Stimulated activated naive CD8-positive, alpha-beta T cell treated with anti-CD3 and anti-CD28 coated beads, Interleukin-15, amount 100 ng/mL, for 72 hours (primary cell): ENCODE measurements at regions not wholly inside any gene's neighbourhood (a gene's known extent, or its start where the extent isn't known, plus 50 kb on each side); places are given as distances from the start of the nearest gene placed in this dataset.
A peak's percentile ranks its signal among the peaks of the same experiment; 100 is the strongest.

Experiments used
- ATAC-seq: fragments of 150-1000 bp; cut with Tn5 transposase; 2 replicates; pipeline ENCODE4 v1.10.0; 2021; ENCODE audit warnings: mild to moderate bottlenecking, moderate library complexity
- DNase-seq, 2 donors: peaks; one replicate each; pipeline ENCODE4 v3.0.0; 2021 to 2022
- H3K27ac Mint-ChIP-seq, 2 donors: one replicate each; pipeline ENCODE4 v1.8.0; 2022; ENCODE audit warnings: mild to moderate bottlenecking in 2 of 2, mixed read lengths in 2 of 2, moderate library complexity in 2 of 2
- H3K27me3 Mint-ChIP-seq: one replicate; pipeline ENCODE4 v1.8.0; 2022; ENCODE audit warnings: mixed read lengths
- H3K4me1 Mint-ChIP-seq: one replicate; pipeline ENCODE4 v1.8.0; 2022; ENCODE audit warnings: mild to moderate bottlenecking, mixed read lengths
- H3K4me3 Mint-ChIP-seq, 2 donors: one replicate each; pipeline ENCODE4 v1.8.0; 2022; ENCODE audit warnings: mild to moderate bottlenecking in 2 of 2, mixed read lengths in 2 of 2, moderate library complexity in 1 of 2
- H3K9me3 Mint-ChIP-seq, 2 donors: one replicate each; pipeline ENCODE4 v1.8.0; 2022; ENCODE audit warnings: mixed read lengths in 2 of 2

DNA sequence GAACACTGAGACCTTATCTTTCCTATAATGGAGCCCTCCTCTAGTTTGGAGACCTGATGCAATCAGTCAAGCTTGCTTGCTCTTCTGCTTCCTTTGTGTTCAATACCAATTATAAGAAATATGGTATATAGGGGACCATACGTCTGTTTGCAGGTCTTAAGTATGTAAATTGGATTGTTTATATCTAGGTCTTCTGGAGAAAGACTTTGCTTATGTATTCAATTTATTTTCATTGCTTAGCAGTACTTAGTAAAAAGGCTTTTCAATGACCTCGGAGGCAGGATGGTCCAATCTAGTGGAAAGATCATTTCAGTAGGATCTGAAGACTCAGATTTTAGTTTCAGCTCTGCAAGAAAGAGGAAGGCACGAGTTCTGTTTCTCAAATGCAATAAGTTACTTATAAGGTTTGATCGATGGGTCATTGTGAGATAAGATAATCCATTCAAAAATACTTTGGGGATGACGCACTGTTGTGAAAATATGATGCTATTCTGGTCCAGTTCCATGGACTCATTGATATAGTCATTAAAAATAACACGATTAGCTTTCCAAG is 571.6 kb downstream of the SH2D4B start:
- Mint-ChIP-seq H3K27ac (no peak overlapping the region), H3K9me3 (no peaks in the 10 kb centered on the region), H3K4me3 (no peak overlapping the region), H3K4me1 (no peaks in the 10 kb centered on the region), H3K27me3 (no peaks in the 10 kb centered on the region)
- DNase-seq (no peak), ATAC-seq (no peak)

DNA sequence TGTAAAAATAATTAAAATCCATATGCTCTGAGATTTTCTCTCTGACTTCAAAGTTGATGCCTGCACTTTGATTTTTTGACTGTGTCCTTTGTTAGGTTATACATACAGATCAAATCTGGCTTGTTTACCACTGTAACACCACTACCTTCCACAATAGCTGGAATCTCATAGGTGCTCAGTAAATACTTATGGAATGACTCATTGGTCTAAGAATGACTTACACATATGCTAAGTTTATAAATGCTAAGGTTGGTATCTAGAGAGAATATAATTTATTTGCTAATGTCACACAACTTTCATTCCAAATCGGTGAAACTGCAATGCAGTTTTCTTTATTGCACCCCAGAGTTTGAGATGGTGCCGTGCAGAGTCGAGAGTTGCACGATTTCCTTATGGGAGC is 578.5 kb downstream of the SH2D4B start:
- Mint-ChIP-seq H3K4me1 (no peaks in the 10 kb centered on the region), H3K27ac (no peak overlapping the region), H3K27me3 (no peaks in the 10 kb centered on the region), H3K9me3 (no peaks in the 10 kb centered on the region), H3K4me3 (no peak overlapping the region)
- DNase-seq (no peak), ATAC-seq (no peak)

DNA sequence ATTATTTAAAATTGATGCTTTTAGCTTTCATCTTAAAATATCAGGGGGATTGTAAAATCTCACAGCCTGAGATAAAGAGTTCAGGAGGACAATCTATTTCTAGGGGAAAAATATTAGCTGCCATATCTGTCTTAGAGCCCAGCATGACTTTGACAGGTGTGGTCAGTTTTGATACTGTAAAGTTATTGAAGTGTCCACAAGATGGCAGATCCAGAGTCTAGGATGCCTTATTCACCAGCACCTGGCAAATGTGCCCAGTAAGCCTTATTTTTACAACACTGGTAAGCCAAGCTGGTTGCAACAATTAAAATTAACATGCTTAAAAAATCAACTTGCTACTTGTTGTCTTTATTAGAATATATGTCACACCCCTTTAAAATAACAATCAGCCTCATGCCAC is 579.3 kb downstream of the SH2D4B start:
- no peaks in the 10 kb centered on the region for H3K9me3 Mint-ChIP-seq
- no peak overlapping the region for H3K27ac Mint-ChIP-seq
- H3K4me1 Mint-ChIP-seq: no peaks in the 10 kb centered on the region
- DNase-seq: no peak
- no peaks in the 10 kb centered on the region for H3K27me3 Mint-ChIP-seq
- no peak for ATAC-seq
- no peak overlapping the region for H3K4me3 Mint-ChIP-seq

DNA sequence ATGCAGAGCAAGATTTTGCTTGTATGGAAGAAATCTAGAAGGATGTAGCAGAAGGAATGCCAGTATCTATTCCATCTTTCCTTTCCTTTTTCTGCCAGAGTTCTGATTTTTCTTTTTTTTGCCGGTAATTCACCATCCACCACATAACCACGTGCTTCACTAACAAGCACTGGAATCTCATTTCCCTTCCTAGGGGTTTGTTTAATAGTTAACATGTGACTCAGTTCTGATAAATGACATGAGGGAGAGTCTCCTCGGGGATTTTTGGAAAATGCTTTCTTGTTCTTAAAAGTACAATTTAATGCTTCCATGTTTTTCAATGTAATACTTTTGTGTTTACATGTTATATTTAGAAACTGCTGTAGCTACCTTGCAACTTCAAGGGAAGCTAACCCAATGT is 590.2 kb downstream of the SH2D4B start:
- Mint-ChIP-seq H3K27ac (no peak overlapping the region), H3K4me1 (no peaks in the 10 kb centered on the region), H3K27me3 (no peaks in the 10 kb centered on the region), H3K4me3 (no peak overlapping the region), H3K9me3 (no peaks in the 10 kb centered on the region)
- ATAC-seq: no peak
- no peak for DNase-seq

DNA sequence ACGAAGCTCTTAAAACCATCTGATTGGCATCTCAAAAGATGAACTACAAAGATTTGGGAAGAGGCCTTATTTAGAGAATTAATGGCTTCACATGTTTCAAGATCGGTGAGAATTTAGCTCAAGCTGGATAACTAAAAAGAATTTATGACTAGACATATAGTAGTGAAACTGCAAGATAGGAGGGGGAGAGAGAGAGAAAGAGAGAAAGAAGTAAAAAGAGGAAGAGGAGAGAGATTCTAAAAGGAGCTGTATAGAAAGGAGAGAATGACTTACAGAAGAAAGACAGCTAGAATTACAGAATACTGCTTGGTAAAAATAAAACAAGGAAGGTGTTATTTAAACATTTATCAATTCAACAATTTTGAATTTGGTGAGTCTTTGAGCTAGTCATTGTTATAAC is 592.3 kb downstream of the SH2D4B start:
- Mint-ChIP-seq H3K4me1 (no peaks in the 10 kb centered on the region), H3K9me3 (no peaks in the 10 kb centered on the region), H3K4me3 (no peak overlapping the region), H3K27ac (no peak overlapping the region), H3K27me3 (no peaks in the 10 kb centered on the region)
- ATAC-seq (no peak), DNase-seq (no peak)

DNA sequence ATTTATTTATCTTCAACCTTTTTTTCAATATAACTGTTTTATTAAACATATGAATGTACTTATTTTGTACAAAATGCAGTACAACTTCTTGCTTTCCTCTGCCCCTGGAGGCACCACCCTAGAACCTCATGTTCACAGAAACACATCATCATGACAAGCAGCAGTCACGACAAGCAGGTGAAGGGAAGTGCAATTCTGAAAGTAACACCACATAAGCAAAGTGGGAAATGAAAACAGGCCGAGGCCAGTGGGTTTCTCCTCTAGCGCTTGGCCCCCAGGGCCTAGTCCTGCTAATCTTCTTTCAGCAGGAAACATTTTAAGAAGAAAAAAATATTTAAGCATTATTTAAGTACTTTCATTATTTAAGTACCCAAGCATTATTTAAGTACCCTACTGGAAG is 598.1 kb downstream of the SH2D4B start:
- ATAC-seq: no peak
- Mint-ChIP-seq H3K4me3 (no peak overlapping the region), H3K9me3 (peaks cover 7 to 19% of the 10 kb centered on the region in 2 donors), H3K27me3 (peaks cover 7% of the 10 kb centered on the region), H3K27ac (no peak overlapping the region), H3K4me1 (no peaks in the 10 kb centered on the region)
- no peak for DNase-seq

DNA sequence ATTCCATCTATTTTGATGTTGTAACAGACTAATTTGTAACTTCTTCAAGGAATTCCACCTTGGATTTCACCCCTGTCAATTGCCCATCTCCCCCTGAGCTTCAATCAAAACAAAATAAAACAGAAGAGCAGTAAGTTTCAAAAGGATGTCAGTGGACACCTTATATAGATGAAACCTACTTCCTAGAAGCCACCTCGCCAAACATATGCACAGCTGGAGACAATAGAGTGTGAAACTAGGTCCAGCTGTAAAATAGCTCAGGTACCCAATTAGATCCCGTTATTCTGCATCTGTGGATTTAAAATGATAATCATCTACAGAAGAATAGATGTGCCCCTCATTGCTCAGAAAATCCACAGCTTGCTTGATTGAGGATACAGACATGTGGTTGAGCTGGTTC is 598.6 kb downstream of the SH2D4B start:
- DNase-seq (no peak), ATAC-seq (no peak)
- Mint-ChIP-seq H3K27ac (peak overlapping the region in 1 of 2 donors; percentile 69), H3K4me1 (no peaks in the 10 kb centered on the region), H3K27me3 (peaks cover 7% of the 10 kb centered on the region), H3K4me3 (no peak overlapping the region), H3K9me3 (peaks cover 7 to 19% of the 10 kb centered on the region in 2 donors)

DNA sequence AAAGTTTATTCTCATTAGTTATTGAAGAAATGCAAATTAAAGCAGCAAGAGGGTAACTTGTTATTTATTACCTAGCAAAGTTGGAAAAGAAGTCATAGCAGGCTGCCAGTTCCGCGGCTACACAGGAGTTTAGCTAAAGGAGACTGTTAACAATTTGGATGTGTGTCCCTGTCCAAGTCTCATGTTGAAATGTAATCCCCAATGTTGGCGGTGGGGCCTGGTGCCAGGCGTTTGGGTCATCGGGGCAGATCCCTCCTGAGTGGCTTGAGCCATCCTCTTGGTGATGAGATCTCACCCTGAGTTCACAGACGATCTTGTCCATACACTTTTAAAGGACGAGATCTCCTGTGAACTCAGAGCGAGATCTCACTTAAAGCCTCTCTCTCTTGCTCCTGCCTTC is 608.3 kb downstream of the SH2D4B start:
- Mint-ChIP-seq H3K4me3 (no peak overlapping the region), H3K27me3 (no peaks in the 10 kb centered on the region), H3K9me3 (no peaks in the 10 kb centered on the region), H3K4me1 (no peaks in the 10 kb centered on the region), H3K27ac (no peak overlapping the region)
- ATAC-seq: no peak
- no peak for DNase-seq

DNA sequence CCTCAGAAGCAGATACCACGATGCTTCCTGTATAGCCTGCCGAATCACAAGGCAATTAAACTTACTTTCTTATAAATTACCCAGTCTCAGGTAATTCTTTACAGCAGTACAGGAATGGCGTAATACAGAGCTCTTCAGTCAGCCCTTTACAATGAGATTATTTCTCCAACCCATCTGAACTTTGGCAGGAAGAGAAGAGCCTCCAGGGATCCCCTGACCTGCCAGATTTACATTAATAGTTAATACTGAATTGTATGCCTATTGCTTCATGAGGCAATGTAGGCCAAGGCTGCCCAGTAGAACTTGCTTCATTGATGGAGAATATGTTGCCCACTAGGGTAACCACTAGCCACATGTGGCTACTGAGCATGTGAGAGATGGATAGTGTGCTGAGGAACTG is 608.7 kb downstream of the SH2D4B start:
- Mint-ChIP-seq H3K4me1 (no peaks in the 10 kb centered on the region), H3K27ac (no peak overlapping the region), H3K27me3 (no peaks in the 10 kb centered on the region), H3K9me3 (no peaks in the 10 kb centered on the region), H3K4me3 (no peak overlapping the region)
- ATAC-seq: no peak
- no peak for DNase-seq

DNA sequence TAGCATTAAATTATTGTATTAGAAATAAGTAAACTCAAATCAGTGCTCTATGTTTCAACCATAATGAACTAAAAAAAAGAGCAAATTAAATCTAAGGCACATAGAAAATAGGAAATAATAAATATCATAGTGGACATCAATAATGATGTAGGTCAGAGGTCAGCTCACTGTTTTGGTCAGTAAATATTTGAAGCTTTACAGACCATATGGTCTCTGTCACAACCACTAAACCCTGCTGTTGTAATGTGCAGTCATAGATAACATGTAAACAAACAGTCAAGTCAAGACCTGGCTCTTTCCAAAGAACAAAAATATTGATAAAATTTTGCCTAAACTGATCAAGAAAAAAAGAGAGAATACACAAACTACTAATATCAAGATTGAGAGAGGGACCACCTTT is 615.0 kb downstream of the SH2D4B start:
- Mint-ChIP-seq H3K9me3 (no peaks in the 10 kb centered on the region), H3K27ac (no peak overlapping the region), H3K4me1 (no peaks in the 10 kb centered on the region), H3K4me3 (no peak overlapping the region), H3K27me3 (no peaks in the 10 kb centered on the region)
- no peak for ATAC-seq
- no peak for DNase-seq

DNA sequence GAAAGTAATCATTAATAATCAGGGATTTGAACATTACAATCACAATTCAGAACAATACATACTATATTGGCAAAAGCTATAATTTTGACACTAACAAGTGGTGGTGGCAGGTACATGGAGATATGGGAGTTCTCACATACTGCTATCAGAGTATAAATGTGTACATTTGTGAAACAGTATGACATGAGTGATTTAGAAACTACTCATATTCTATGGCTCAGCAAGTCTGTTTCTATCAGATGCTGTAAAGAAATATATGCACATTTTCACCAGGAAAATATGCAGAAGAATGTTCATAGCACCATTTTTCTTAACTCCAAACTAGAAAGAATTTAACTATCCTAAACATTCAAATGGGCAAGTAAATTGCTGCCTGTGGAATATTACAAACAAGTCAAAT is 620.0 kb downstream of the SH2D4B start:
- DNase-seq: no peak
- Mint-ChIP-seq H3K27ac (no peak overlapping the region), H3K4me1 (no peaks in the 10 kb centered on the region), H3K4me3 (no peak overlapping the region), H3K27me3 (no peaks in the 10 kb centered on the region), H3K9me3 (no peaks in the 10 kb centered on the region)
- ATAC-seq: no peak

DNA sequence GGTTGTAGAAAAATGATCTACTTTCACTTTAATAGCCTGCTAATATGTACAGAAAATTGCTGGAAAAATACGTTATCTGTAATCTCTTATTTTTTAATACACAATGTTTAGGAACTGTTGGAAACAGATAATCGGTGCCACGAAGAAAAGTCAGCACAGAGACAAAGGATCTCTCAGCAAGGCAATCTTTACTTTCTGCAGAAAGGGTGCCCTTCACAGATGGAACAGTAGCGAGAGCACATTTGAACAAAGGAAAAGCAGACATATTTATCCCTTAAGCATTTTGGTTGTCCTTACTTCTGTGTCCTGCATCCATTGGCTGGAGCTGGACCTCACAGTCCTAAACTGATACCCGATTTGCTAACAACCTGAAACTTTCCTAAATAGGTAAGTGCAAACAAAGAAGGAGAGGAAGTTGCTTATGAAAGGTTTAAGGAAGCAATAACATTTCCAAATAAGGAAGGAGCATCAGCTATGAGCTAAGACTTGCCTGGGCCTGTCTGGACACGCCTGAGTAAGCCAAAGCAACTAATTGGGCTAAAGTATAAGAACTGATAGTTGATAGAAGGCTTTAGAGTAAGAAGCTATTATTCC is 640.0 kb downstream of the SH2D4B start:
- Mint-ChIP-seq H3K27ac (no peak overlapping the region), H3K9me3 (peaks cover 0 to 3% of the 10 kb centered on the region in 2 donors), H3K4me1 (no peaks in the 10 kb centered on the region), H3K27me3 (no peaks in the 10 kb centered on the region), H3K4me3 (no peak overlapping the region)
- ATAC-seq (no peak), DNase-seq (no peak)

DNA sequence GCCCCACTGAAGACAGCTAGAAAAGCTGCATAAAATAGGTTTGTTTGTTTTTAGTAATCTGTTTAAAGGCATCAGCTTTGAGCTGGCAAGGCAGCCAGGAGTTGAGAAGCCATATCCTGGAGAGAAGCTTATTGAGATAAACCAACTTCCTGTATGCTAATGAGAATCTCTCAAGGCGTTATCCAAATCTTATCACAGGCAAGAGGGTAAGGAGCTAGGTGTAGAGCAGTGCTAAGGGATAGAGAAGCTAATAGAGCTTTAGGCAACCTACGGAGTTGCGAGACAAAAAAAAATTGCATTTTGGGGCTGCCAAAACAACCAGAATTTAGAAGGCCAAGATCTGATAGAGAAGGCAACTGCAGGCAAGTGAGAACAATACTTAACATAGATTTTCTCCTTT is 641.6 kb downstream of the SH2D4B start:
- no peak for DNase-seq
- Mint-ChIP-seq H3K27ac (no peak overlapping the region), H3K9me3 (peaks cover 0 to 3% of the 10 kb centered on the region in 2 donors), H3K4me1 (no peaks in the 10 kb centered on the region), H3K27me3 (no peaks in the 10 kb centered on the region), H3K4me3 (no peak overlapping the region)
- no peak for ATAC-seq

DNA sequence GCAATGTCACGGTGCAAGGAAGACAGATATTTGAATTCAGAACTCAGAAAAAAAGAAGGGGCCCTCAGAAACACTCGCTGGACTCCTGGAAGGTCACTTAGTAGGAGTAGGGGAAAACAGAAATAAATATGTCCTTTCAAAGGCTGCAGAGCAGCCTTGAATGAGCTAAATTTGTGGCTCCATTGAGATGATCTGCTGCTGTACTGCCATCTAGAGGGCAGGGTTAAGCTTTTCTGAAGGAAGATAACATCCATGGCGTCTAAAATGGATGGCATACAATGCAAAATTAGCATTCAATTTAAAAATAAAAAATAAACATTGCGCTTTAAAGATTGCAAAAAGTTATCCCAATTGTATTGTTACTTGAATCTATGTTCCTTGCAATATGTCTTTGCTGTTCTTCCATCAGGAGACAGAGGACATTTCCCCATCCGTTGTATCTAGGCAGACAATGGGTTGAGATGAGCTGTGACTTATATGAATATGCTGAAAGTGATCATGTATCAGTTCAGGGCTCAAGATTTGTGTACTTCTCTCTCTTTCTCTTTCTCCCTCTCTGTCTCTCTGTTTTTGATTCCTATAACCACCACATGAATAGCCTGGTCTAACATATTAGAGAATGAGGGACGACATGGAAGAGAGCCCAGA is 642.2 kb downstream of the SH2D4B start:
- Mint-ChIP-seq H3K9me3 (peaks cover 0 to 3% of the 10 kb centered on the region in 2 donors), H3K4me3 (no peak overlapping the region), H3K4me1 (no peaks in the 10 kb centered on the region), H3K27me3 (no peaks in the 10 kb centered on the region), H3K27ac (no peak overlapping the region)
- ATAC-seq: no peak
- no peak for DNase-seq

DNA sequence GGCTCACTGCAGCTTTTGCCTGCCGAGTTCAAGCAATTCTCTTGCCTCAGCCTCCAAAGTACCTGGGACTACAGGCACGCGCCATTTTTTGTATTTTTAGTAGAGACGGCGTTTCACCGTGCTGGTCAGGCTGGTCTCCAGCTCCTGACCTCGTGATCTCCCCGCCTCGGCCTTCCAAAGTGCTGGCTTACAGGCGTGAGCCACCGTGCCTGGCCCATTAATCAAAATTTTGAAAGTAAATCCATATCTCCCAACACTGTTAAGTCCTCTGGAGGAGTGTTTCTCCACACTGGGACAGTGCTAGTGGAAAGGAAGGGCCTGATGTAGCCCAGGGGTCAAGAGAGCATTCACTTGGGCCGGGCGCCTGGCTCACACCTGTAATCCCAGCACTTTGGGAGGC is 644.6 kb downstream of the SH2D4B start:
- Mint-ChIP-seq H3K27ac (no peak overlapping the region), H3K9me3 (peaks cover 0 to 3% of the 10 kb centered on the region in 2 donors), H3K4me1 (no peaks in the 10 kb centered on the region), H3K4me3 (no peak overlapping the region), H3K27me3 (no peaks in the 10 kb centered on the region)
- no peak for DNase-seq
- ATAC-seq: no peak

DNA sequence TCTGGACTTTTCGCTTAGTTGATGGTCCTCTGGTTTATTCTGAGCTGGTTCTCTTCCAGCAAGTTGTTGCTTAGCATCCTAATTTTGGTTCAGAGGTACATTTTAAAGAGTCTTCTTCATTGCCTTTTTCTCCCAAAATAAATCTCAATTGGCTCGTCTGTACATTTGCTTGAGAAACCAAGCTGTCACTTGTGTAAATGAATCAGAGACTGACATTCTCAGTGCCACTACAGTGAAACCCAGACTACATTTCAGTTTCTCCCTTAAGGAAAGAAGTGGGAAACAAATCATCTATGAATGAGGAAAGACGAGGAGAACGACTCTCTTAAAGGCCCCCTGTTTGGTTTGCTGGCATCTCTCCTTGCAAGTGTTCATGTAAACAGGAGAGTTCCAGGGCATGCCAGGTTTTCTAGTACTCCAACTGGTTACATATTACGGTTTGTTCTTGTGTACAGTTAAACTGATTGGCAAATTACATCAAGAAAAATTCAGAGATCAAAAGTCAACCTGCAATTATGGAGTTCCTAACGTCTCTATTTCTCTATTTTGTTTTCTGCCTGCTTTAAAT is 654.6 kb downstream of the SH2D4B start:
- no peaks in the 10 kb centered on the region for H3K9me3 Mint-ChIP-seq
- H3K4me3 Mint-ChIP-seq: no peak overlapping the region
- no peaks in the 10 kb centered on the region for H3K4me1 Mint-ChIP-seq
- H3K27ac Mint-ChIP-seq: no peak overlapping the region
- DNase-seq: no peak
- ATAC-seq: no peak
- H3K27me3 Mint-ChIP-seq: no peaks in the 10 kb centered on the region
